ENCODE measurements at regions not wholly inside any gene's neighbourhood (a gene's known extent, or its start where the extent isn't known, plus 50 kb on each side); places are given as distances from the start of the nearest gene placed in this dataset.

DNA sequence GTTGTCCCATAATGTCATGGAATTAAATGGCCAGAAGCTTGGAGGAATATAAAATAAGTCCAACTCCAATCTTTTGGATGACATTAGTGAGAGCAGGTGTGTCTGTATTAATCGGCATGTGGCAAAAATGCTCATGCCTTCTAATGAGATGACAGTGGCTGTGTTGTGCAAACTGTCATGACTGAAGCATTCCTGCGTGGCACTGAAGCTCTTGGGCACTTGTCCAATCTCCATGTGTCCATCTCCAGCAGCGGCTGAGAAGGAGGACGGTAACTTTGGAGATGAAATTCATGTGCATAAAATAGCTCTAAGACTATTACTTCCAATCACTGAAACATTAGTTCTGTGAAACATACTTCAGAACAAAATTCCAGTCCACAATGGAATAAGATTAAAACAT, 697.5 kb upstream of the GRAMD2B start:
- no peaks in the 10 kb centered on the region for H3K36me3 ChIP-seq
- H3K4me3 ChIP-seq = no peak overlapping the region
- intact Hi-C loops (cut with DNase I; ENCODE audit: low total_unique reads) = no loop called here
- DNase-seq = no peak
- in situ Hi-C loops (cut with MboI; ENCODE audit: low sequenced_read_pairs in 4 of 4) = no loop called here
- no peaks in the 10 kb centered on the region for H3K27me3 ChIP-seq
- ATAC-seq = no peak
- H3K9me3 ChIP-seq = no peaks in the 10 kb centered on the region
- H3K27ac ChIP-seq = no peak overlapping the region
- H3K4me1 ChIP-seq = no peaks in the 10 kb centered on the region
- no peak for TF ChIP-seq POLR2A (IDR thresholded peaks at IDR 0.05)
- TF ChIP-seq, protein P1, sequence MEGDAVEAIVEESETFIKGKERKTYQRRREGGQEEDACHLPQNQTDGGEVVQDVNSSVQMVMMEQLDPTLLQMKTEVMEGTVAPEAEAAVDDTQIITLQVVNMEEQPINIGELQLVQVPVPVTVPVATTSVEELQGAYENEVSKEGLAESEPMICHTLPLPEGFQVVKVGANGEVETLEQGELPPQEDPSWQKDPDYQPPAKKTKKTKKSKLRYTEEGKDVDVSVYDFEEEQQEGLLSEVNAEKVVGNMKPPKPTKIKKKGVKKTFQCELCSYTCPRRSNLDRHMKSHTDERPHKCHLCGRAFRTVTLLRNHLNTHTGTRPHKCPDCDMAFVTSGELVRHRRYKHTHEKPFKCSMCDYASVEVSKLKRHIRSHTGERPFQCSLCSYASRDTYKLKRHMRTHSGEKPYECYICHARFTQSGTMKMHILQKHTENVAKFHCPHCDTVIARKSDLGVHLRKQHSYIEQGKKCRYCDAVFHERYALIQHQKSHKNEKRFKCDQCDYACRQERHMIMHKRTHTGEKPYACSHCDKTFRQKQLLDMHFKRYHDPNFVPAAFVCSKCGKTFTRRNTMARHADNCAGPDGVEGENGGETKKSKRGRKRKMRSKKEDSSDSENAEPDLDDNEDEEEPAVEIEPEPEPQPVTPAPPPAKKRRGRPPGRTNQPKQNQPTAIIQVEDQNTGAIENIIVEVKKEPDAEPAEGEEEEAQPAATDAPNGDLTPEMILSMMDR (IDR thresholded peaks at IDR 0.05 in 4 of 5, conservative IDR thresholded peaks at IDR 0.05 in 1 of 5) = no peak

DNA sequence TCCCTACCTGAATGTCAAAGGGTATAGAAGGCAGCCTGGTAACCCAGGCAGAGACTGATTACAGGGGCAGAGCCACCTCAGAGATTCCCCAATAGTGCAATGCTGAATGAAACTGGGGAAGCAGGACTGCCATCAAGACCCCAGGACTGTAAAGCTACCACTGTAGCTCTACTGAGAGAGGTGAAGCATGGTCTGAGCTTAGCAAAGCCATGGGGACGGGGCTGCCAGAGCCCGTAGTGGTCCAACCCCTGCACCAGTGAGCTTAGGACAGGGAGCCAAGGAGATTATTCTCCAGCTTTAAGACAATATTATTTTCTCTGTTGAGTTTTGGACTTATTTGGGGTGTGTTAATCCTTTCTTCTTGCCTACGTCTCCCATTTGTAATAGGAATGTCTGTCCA, 679.3 kb upstream of the GRAMD2B start:
- Histone ChIP-seq H3K4me1 (no peaks in the 10 kb centered on the region), H3K27ac (no peak overlapping the region), H3K36me3 (no peaks in the 10 kb centered on the region), H3K4me3 (no peak overlapping the region), H3K27me3 (no peaks in the 10 kb centered on the region), H3K9me3 (peaks cover 0 to 5% (median 0%) of the 10 kb centered on the region in 3 donors)
- in situ Hi-C loops (cut with MboI; ENCODE audit: low sequenced_read_pairs in 4 of 4) (no loop called here), intact Hi-C loops (cut with DNase I; ENCODE audit: low total_unique reads) (no loop called here)
- TF ChIP-seq, protein P1 (IDR thresholded peaks at IDR 0.05 in 4 of 5, conservative IDR thresholded peaks at IDR 0.05 in 1 of 5) = no peak
- no peak for TF ChIP-seq POLR2A (IDR thresholded peaks at IDR 0.05)
- DNase-seq (no peak), ATAC-seq (no peak)

DNA sequence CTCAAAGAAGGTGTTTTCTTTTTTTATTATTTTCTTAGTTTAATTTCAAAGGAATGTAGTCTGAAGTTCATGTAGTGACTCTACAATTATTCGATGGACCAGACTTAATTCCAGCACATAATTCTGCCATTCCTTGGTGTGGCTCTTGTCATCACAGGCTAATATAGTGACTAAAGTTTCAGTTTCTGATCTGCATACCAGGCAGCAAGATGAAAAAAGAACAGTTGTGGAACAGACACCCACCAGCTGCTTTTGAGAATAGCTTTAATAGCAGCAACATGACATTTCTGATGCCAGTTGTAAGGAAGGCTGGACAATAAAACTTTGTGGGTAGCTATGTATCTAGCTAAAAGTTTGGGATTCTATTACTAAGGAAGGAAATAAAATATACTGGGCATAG, 676.3 kb upstream of the GRAMD2B start:
- Histone ChIP-seq H3K27ac (no peak overlapping the region), H3K9me3 (peaks cover 0 to 5% (median 0%) of the 10 kb centered on the region in 3 donors), H3K4me3 (no peak overlapping the region), H3K36me3 (no peaks in the 10 kb centered on the region), H3K27me3 (no peaks in the 10 kb centered on the region), H3K4me1 (no peaks in the 10 kb centered on the region)
- TF ChIP-seq, protein P1 (IDR thresholded peaks at IDR 0.05 in 4 of 5, conservative IDR thresholded peaks at IDR 0.05 in 1 of 5) = no peak
- TF ChIP-seq POLR2A (IDR thresholded peaks at IDR 0.05) = no peak
- ATAC-seq (no peak), DNase-seq (no peak)
- in situ Hi-C loops (cut with MboI; ENCODE audit: low sequenced_read_pairs in 4 of 4) (no loop called here), intact Hi-C loops (cut with DNase I; ENCODE audit: low total_unique reads) (no loop called here)

DNA sequence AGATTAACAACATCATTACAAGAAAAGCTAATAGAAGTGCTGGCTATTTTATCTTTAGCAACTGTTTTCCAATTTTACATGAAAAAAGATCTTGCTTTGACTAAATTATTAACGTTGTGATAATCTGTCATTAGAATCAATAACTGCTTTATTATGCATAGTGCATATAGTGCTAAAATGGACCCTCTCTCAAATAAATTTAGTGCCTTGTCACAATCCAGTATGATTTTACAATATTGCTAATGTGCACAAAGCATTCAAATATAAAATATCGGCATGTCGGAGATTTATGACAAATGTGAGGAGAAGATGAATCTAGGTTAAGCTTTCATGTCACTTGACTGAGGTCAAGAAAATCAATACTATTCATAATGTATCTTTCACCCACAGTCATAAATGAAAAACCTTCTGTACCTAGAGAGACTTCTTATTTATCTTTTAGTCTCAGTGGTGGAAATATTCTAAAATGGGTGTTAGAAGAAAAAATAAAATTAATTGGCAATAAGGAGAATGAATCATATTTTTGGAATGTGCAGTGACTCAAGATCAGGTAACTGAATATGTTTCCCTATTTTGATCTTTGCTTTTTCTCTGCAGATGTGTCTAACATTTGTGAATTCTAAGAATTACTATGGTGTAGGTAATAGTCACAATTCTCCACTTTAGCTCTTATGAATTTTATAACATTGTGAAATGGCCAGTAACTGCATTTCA, 672.9 kb upstream of the GRAMD2B start:
- H3K27me3 ChIP-seq = no peaks in the 10 kb centered on the region
- H3K9me3 ChIP-seq = no peaks in the 10 kb centered on the region
- DNase-seq (no peak), ATAC-seq (no peak)
- no peaks in the 10 kb centered on the region for H3K36me3 ChIP-seq
- no peaks in the 10 kb centered on the region for H3K4me1 ChIP-seq
- in situ Hi-C loops (cut with MboI; ENCODE audit: low sequenced_read_pairs in 4 of 4) (no loop called here), intact Hi-C loops (cut with DNase I; ENCODE audit: low total_unique reads) (no loop called here)
- no peak overlapping the region for H3K27ac ChIP-seq
- TF ChIP-seq, protein P1 (IDR thresholded peaks at IDR 0.05 in 4 of 5, conservative IDR thresholded peaks at IDR 0.05 in 1 of 5) = no peak
- TF ChIP-seq POLR2A (IDR thresholded peaks at IDR 0.05) = no peak
- H3K4me3 ChIP-seq = no peak overlapping the region

DNA sequence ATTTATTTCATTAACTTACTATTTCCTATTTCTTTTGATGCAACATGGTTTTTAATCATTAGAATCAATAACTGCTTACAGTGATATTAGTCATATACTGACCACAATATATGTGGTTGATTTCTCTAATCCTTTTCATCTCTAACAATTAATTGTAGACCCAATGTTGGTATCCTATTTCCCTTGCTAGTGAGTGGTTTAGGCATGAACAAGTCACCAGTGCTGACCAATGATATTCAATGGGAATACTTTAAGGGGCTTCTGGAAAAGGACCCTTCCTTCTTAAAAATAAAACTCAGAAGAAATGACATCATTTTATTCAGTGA, 672.4 kb upstream of the GRAMD2B start:
- no peak overlapping the region for H3K4me3 ChIP-seq
- ATAC-seq (no peak), DNase-seq (no peak)
- no peaks in the 10 kb centered on the region for H3K36me3 ChIP-seq
- no peaks in the 10 kb centered on the region for H3K9me3 ChIP-seq
- H3K27ac ChIP-seq = no peak overlapping the region
- no peak for TF ChIP-seq POLR2A (IDR thresholded peaks at IDR 0.05)
- TF ChIP-seq, protein P1 (IDR thresholded peaks at IDR 0.05 in 4 of 5, conservative IDR thresholded peaks at IDR 0.05 in 1 of 5) = no peak
- H3K4me1 ChIP-seq = no peaks in the 10 kb centered on the region
- no peaks in the 10 kb centered on the region for H3K27me3 ChIP-seq
- in situ Hi-C loops (cut with MboI; ENCODE audit: low sequenced_read_pairs in 4 of 4) = no loop called here
- intact Hi-C loops (cut with DNase I; ENCODE audit: low total_unique reads) = no loop called here

All from gastrocnemius medialis (tissue), 4 donors.